ENCODE measurements at regions not wholly inside any gene's neighbourhood (a gene's known extent, or its start where the extent isn't known, plus 50 kb on each side); places are given as distances from the start of the nearest gene placed in this dataset.
"Not testable (repeated sequence)": the region's sequence is repeated elsewhere in the genome, so short reads cannot be mapped to it uniquely, and the experiment has no call there.

DNA sequence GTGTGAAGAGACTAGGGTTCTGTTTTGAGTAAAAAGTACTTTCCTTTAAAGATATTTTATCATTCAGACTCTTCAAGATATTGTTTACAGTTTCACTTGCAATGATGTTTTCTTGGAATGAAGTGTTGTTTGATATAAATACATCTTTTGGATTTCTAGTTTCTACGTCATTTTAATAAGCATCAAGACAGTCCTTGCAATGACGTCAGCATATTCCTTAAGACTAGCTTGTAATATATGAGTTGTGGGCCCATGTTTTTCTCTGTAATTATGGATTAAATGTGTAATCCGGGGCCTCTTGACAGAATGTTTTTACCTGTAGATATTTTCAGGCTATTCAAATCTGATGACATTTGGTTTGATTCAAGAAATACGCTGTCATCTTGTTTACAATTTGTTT is 66.1 kb downstream of the RBMX2 start:
- TF ChIP-seq EZH2phosphoT487 (IDR thresholded peaks at IDR 0.05; ENCODE audit: low read depth) (no peak), CTCF (IDR thresholded peaks at IDR 0.05; ENCODE audit: low read depth, low read length) (no peak)
- H4K20me1 ChIP-seq (ENCODE audit: insufficient read depth, low read length), result no peaks in the 10 kb centered on the region
- H3K4me3 ChIP-seq (ENCODE audit: low read length), result no peak overlapping the region
- H3K27me3 ChIP-seq (ENCODE audit: low read depth, low read length), result no peaks in the 10 kb centered on the region
- H3K36me3 ChIP-seq (replicated peaks; ENCODE audit: low read depth, low read length), result no peaks in the 10 kb centered on the region
- no peak overlapping the region for H3K27ac ChIP-seq (ENCODE audit: low read length)
- H3K4me2 ChIP-seq (ENCODE audit: low read length), result no peak overlapping the region
- no peaks in the 10 kb centered on the region for H3K79me2 ChIP-seq (ENCODE audit: low read length)
- H2AFZ ChIP-seq (ENCODE audit: low read depth, low read length), result no peak overlapping the region
- no peaks in the 10 kb centered on the region for H3K4me1 ChIP-seq (ENCODE audit: low read length)
- H3K9ac ChIP-seq (ENCODE audit: low read length), result no peak overlapping the region
- H3K9me3 ChIP-seq (ENCODE audit: insufficient read depth, low read length), result no peaks in the 10 kb centered on the region

DNA sequence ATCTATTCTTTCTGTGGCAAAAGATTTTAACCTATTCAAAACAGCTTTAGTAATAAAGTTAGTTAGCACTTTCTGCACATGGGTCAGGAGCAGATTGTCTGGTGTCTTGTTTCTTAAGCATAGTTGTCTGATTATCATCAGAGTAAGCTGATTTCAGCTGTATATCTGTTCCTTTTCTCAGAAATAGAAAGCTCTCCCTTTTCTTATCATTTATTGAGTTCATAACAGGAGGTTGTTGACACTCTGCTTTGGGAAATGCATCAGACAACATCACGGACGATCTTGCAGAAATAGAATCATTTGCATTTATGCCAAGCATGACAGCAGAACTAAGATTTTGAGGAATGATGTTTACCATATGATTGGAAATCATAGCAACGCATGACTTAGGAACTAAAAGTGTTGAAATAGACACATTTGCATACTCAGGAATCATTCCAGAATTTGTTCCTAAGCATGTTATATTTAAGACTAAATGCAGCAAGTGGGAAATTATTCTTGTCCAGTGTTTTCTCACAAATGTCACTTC is 66.7 kb downstream of the RBMX2 start:
- H3K4me1 ChIP-seq (ENCODE audit: low read length), result no peaks in the 10 kb centered on the region
- H3K27me3 ChIP-seq (ENCODE audit: low read depth, low read length), result no peaks in the 10 kb centered on the region
- H4K20me1 ChIP-seq (ENCODE audit: insufficient read depth, low read length), result no peaks in the 10 kb centered on the region
- H3K4me3 ChIP-seq (ENCODE audit: low read length), result no peak overlapping the region
- no peak overlapping the region for H3K9ac ChIP-seq (ENCODE audit: low read length)
- no peak overlapping the region for H3K27ac ChIP-seq (ENCODE audit: low read length)
- H3K9me3 ChIP-seq (ENCODE audit: insufficient read depth, low read length), result no peaks in the 10 kb centered on the region
- TF ChIP-seq CTCF (IDR thresholded peaks at IDR 0.05; ENCODE audit: low read depth, low read length) (no peak), EZH2phosphoT487 (IDR thresholded peaks at IDR 0.05; ENCODE audit: low read depth) (no peak)
- no peaks in the 10 kb centered on the region for H3K36me3 ChIP-seq (replicated peaks; ENCODE audit: low read depth, low read length)
- no peak overlapping the region for H3K4me2 ChIP-seq (ENCODE audit: low read length)
- H2AFZ ChIP-seq (ENCODE audit: low read depth, low read length), result no peak overlapping the region
- H3K79me2 ChIP-seq (ENCODE audit: low read length), result no peaks in the 10 kb centered on the region

DNA sequence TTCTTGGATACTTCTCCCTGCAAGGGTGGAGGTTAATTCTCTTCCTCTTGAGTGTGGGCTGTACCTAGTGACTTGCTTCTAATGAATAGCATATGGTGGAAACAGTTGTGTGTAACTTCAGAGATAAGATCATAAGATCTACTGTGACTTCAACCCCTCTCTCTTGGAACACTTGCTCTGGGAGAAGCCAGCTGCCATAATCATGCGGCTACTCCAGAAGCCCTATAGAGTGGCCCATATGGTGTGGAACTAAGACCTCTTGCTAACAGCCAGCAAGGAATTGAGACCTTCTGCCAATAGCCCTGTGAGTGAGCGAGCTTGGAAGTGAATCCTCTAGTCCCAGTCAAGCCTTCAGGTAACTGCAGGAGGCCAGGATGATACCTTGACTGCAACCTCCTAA is 81.1 kb downstream of the RBMX2 start:
- no peaks in the 10 kb centered on the region for H3K27me3 ChIP-seq (ENCODE audit: low read depth, low read length)
- no peak overlapping the region for H2AFZ ChIP-seq (ENCODE audit: low read depth, low read length)
- H3K9ac ChIP-seq (ENCODE audit: low read length), result no peak overlapping the region
- H3K36me3 ChIP-seq (replicated peaks; ENCODE audit: low read depth, low read length), result no peaks in the 10 kb centered on the region
- TF ChIP-seq CTCF (IDR thresholded peaks at IDR 0.05; ENCODE audit: low read depth, low read length), result no peak
- TF ChIP-seq EZH2phosphoT487 (IDR thresholded peaks at IDR 0.05; ENCODE audit: low read depth), result no peak
- H3K4me3 ChIP-seq (ENCODE audit: low read length), result no peak overlapping the region
- no peaks in the 10 kb centered on the region for H4K20me1 ChIP-seq (ENCODE audit: insufficient read depth, low read length)
- H3K9me3 ChIP-seq (ENCODE audit: insufficient read depth, low read length), result no peaks in the 10 kb centered on the region
- H3K4me1 ChIP-seq (ENCODE audit: low read length), result no peaks in the 10 kb centered on the region
- no peak overlapping the region for H3K27ac ChIP-seq (ENCODE audit: low read length)
- no peaks in the 10 kb centered on the region for H3K79me2 ChIP-seq (ENCODE audit: low read length)
- H3K4me2 ChIP-seq (ENCODE audit: low read length), result no peak overlapping the region

- H3K4me2 ChIP-seq (ENCODE audit: low read length), result no peak overlapping the region
- no peaks in the 10 kb centered on the region for H4K20me1 ChIP-seq (ENCODE audit: insufficient read depth, low read length)
- no peaks in the 10 kb centered on the region for H3K36me3 ChIP-seq (replicated peaks; ENCODE audit: low read depth, low read length)
- no peak overlapping the region for H2AFZ ChIP-seq (ENCODE audit: low read depth, low read length)
- H3K4me1 ChIP-seq (ENCODE audit: low read length), result no peaks in the 10 kb centered on the region
- H3K27ac ChIP-seq (ENCODE audit: low read length), result no peak overlapping the region
- TF ChIP-seq CTCF (IDR thresholded peaks at IDR 0.05; ENCODE audit: low read depth, low read length) (no peak), EZH2phosphoT487 (IDR thresholded peaks at IDR 0.05; ENCODE audit: low read depth) (no peak)
- no peak overlapping the region for H3K4me3 ChIP-seq (ENCODE audit: low read length)
- no peaks in the 10 kb centered on the region for H3K79me2 ChIP-seq (ENCODE audit: low read length)
- no peaks in the 10 kb centered on the region for H3K27me3 ChIP-seq (ENCODE audit: low read depth, low read length)
- H3K9ac ChIP-seq (ENCODE audit: low read length), result no peak overlapping the region
- no peaks in the 10 kb centered on the region for H3K9me3 ChIP-seq (ENCODE audit: insufficient read depth, low read length)
These were observed 84.1 kb downstream of the RBMX2 start for GRCh38 chrX:130485870-130486269.

DNA sequence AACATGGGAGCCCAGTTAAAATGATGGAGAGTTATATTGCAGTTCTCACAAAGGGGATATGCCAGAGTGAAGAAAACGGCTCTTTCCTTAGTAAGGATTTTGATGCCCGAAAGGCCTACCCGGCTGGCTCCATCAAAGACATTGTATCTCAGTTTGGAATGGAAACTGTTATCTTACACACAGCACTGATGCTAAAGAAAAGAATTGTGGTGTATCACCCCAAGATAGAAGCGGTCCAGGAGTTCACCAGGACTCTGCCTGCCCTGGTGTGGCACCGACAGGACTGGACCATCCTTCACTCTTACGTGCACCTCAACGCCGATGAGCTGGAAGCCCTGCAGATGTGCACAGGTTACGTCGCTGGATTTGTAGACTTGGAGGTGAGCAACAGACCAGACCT is 93.7 kb downstream of the RBMX2 start:
- not testable (repeated sequence) for H3K9me3 ChIP-seq (ENCODE audit: insufficient read depth, low read length); H3K4me3 ChIP-seq (ENCODE audit: low read length); H3K79me2 ChIP-seq (ENCODE audit: low read length); H3K36me3 ChIP-seq (replicated peaks; ENCODE audit: low read depth, low read length); H3K27ac ChIP-seq (ENCODE audit: low read length); H3K4me1 ChIP-seq (ENCODE audit: low read length); H3K4me2 ChIP-seq (ENCODE audit: low read length); H4K20me1 ChIP-seq (ENCODE audit: insufficient read depth, low read length); H2AFZ ChIP-seq (ENCODE audit: low read depth, low read length); H3K9ac ChIP-seq (ENCODE audit: low read length); H3K27me3 ChIP-seq (ENCODE audit: low read depth, low read length)

Data from OCI-LY3 (cell line).